Urothelium cell line (cell line): ENCODE measurements at regions not wholly inside any gene's neighbourhood (a gene's known extent, or its start where the extent isn't known, plus 50 kb on each side); places are given as distances from the start of the nearest gene placed in this dataset.

Experiments
- DNase-seq: peaks from one replicate; pipeline ENCODE4 v3.0.0; 2011; ENCODE audit warnings: low spot score, mixed read lengths
- FAIRE-seq: peaks from 2 replicates; lab custom pipeline; 2011; peaks lifted over from hg19 to GRCh38; lab: Jason Lieb, UNC

GRCh38 chr19:31693933-31694269, 344.7 kb upstream of the TSHZ3 start:
- DNase-seq, result no peak
- no peak for FAIRE-seq

DNA sequence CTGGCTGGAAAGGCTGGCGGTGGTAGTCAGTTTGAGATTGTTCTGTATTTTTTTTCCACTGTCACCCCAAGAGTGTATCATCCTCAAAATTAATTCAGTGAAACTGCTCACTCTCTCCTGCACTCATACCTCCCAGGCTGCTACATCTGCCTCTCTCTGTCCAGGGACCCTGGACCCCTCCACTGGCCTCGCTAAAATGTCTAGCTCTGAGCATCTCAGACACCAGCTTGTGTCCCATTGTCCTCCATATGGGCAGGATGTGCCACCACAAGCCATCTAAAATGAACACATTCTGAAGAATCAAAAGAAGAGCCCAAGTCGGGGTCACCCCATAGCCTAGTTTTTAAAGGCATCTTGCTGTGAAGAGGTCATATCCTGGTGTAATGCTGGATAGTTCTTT, 345.5 kb upstream of the TSHZ3 start:
- FAIRE-seq (no peak), DNase-seq (no peak)

DNA sequence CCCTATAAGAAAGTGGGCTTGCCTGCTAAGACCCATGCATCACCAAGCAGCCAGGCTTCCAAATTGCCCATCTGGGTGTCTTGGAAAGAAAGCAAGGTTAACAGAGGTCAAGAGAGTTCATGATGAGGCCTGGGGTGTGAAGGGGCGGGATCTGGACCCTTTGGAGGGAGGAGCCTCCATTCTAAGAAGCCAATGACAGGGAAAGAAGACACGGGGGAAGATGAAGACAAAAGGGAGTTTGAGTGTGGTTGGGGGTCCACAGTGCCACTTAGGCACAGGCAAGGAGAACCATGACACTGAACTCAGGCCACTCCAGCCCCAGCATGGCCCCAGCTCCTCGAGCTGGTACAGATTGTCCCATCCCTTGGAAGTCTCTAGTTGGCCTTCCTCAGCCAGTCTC, 350.2 kb upstream of the TSHZ3 start:
- DNase-seq, result no peak
- FAIRE-seq, result no peak

- DNase-seq (no peak), FAIRE-seq (no peak)
These were observed 351.9 kb upstream of the TSHZ3 start for GRCh38 chr19:31701146-31701545.

- FAIRE-seq, result no peak
These were observed 356.4 kb upstream of the TSHZ3 start for GRCh38 chr19:31705656-31706055.

GRCh38 chr19:31706131-31706530, 356.9 kb upstream of the TSHZ3 start:
- DNase-seq (no peak), FAIRE-seq (no peak)

More at GRCh38 chr19:31705656-31706055, 356.4 kb upstream of the TSHZ3 start:
- no peak for DNase-seq

- no peak for DNase-seq
- FAIRE-seq, result no peak
These were observed 357.7 kb upstream of the TSHZ3 start for GRCh38 chr19:31706691-31707620.

GRCh38 chr19:31708520-31708919, 359.3 kb upstream of the TSHZ3 start:
- no peak for FAIRE-seq
- no peak for DNase-seq

GRCh38 chr19:31709476-31709875, 360.2 kb upstream of the TSHZ3 start:
- FAIRE-seq, result no peak
- DNase-seq, result no peak

- FAIRE-seq, result no peak
- DNase-seq, result peak; percentile 26
These were observed 366.2 kb upstream of the TSHZ3 start for GRCh38 chr19:31715249-31715945.

GRCh38 chr19:31716826-31717225, 367.6 kb upstream of the TSHZ3 start:
- FAIRE-seq (no peak), DNase-seq (no peak)

- FAIRE-seq (no peak), DNase-seq (no peak)
These were observed 368.2 kb upstream of the TSHZ3 start for GRCh38 chr19:31717269-31717923.

DNA sequence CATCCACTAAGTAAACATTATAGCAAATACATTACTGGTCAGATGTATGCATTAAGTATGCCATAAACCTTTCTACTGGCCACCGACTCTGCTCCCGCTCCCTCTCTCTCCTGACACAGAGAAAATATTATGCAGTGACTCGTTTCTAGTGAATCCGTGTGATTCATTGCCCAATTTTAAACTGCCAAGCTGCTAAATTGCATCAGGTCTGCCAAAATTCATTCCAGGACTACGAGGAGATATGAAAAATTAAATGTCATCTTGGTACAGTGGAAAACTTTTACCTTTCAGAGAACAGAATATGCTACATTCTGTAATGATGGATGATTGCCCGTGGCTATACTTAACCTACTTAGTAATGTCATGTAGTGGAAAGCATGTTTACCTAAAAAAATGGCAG, 368.8 kb upstream of the TSHZ3 start:
- FAIRE-seq, result no peak
- DNase-seq, result no peak

- DNase-seq (no peak), FAIRE-seq (no peak)
These were observed 369.7 kb upstream of the TSHZ3 start for GRCh38 chr19:31718898-31719297.

GRCh38 chr19:31723101-31723500, 373.9 kb upstream of the TSHZ3 start:
- DNase-seq (no peak), FAIRE-seq (no peak)

DNA sequence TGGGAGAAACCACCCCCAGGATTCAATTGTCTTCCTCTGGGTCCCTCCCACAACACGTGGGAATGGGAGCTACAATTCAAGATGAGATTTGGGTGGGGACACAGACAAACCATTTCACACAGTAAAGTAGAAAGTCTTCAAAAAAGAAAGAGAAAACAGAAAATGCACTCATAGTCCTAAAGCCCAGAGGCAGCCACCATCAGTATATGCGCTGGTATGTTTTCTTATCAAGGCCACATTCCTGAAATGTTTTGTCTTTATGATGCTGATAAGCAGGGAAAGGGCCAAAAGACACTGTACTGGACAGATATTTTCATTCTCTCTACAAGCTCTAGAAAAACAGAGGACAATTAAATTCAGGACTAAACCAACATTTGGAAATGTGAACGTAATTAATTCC, 375.8 kb upstream of the TSHZ3 start:
- FAIRE-seq (no peak), DNase-seq (no peak)

- DNase-seq (no peak), FAIRE-seq (no peak)
These were observed 378.3 kb upstream of the TSHZ3 start for GRCh38 chr19:31727536-31727935.

- DNase-seq (no peak), FAIRE-seq (no peak)
These were observed 381.0 kb upstream of the TSHZ3 start for GRCh38 chr19:31730270-31730669.

GRCh38 chr19:31733591-31733990, 384.4 kb upstream of the TSHZ3 start:
- DNase-seq, result no peak
- FAIRE-seq, result no peak

- no peak for FAIRE-seq
- no peak for DNase-seq
These were observed 393.0 kb upstream of the TSHZ3 start for GRCh38 chr19:31742249-31742648.

DNA sequence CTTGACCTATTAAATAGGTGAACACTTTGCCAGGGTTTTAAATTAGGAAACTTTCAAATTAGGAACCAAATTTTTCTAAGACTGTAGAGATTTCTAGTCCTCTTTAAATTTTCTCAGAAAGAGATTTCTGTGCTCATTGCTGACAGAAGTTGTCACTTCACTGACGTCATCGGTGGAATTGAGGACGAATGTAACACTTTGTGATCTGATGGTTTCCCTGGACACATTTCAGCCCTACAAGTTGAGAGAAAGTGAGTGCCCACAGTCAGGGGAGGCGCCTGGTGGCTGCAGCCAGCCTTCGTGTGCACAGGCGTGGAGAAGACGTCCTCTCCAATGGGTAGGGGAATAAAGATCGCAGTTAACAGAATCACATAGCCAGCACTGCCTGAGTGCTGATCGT, 396.5 kb upstream of the TSHZ3 start:
- DNase-seq, result no peak
- no peak for FAIRE-seq

DNA sequence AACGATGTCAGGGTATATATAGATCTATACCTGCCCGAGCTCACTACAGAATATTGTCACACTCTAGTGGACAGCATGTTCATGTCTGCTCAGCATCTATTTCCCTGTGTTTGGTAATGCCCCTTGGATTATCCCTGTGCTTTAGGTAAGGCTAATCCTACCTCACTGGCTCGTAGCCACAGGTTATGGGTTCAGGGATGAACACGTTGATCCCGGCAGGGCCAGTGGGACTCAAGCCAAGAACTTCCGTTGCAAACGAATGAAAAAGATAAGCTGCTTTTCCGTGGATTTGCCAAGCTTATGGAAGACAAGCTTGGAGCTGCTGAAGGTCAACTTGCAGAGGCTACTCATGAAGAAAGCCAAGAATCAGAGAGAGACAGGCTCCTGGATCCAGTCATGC, 400.0 kb upstream of the TSHZ3 start:
- DNase-seq (no peak), FAIRE-seq (no peak)
